CD4-positive, alpha-beta T cell treated with Interleukin-15 for 4 hours (primary cell): ENCODE measurements at regions not wholly inside any gene's neighbourhood (a gene's known extent, or its start where the extent isn't known, plus 50 kb on each side); places are given as distances from the start of the nearest gene placed in this dataset.

Experiments
- DNase-seq: peaks from one replicate; pipeline ENCODE4 v3.0.0-alpha.2; 2020; ENCODE audit warnings: low spot score

DNA sequence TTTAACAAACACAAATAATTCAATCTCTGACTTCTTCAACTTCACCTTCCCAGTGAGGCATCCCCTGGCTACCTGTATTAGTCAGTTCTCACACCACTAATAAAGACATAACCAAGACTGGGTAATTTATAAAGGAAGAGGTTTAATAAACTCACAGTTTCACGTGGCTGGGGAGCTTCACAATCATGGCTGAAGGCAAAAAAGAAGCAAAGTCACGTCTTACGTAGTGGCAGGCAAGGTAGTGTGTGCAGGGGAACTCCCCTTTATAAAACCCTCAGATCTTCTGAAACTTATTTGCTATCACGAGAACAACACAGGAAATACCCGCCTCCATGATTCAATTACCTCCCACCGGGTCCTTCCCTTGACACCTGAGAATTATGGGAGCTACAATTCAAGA lies 478.5 kb downstream of the ADGRL2 start:
- DNase-seq = no peak

DNA sequence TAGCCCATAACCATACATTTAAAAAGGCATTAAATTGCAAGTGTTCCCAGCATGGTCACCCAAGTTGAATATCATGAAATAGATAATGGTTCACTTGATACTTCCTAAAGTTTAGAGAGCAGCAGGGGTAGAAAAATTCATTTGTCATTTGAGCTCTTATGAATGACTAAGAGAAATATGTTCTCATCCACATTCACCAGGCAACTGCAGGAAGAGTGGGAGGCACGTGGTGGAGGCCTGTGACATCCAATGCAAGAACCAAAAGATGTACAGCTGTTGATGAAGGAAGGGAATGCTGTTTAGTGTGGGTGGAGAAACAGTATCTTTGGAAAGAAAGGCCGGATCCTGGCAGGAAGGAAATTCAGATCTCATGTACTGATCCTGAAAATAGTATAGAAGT lies 473.1 kb downstream of the ADGRL2 start:
- DNase-seq = no peak

DNA sequence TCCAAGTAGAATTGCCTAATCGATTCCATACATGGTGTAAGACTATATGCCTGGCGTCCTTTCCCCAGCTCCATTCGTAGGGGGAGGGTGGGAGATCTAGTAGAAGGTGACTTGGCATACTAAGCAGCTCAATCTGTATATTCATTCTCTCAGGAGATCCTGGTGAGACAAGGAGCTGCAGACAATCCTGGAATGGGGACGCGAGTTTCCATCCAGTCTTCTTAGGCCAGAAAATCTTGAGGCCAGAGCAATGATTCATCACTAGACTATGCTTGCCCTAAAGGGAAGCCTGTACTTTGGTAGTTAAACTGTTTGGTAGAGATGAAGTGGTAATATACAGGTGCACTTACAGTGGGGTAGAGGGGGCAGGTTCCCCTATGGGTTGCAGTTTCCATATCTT lies 468.7 kb downstream of the ADGRL2 start:
- DNase-seq = no peak

DNA sequence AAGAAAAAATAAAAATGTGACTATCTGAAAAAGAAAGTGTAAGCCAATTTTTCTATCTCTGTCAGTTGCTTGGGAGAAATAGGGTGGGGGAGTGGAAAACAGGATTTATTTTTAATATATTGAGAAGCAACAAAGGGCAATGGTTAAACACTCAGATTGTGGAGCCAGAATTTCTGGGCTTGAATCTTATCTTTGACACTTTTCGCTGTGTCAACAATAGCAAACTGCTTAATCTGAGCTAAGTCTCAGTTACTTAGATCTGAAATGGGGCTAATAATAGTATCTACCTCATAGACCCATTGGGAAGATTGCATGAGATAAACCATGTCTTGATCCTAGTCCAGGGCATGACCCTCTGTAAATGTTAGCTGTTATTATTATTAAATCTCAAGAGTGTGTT lies 468.1 kb downstream of the ADGRL2 start:
- DNase-seq = no peak

DNA sequence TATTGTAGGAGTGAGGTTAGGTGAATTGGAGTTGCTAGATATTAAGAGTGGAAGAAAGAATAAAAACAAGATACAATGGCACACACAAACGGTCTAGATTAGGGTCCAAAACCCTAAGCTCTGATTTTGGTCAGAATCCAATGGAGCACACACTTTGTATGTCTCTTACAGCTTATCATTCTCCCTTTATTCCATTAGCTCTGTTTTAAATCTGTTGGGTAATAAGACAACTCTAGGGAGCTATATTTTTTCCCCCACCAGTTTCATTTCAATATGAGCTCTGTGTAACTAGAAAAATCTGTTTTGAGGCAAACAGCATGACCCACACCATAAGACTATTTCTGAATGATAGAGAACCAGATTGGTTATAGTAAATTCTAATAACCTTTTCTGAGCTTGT lies 465.6 kb downstream of the ADGRL2 start:
- no peak for DNase-seq

DNA sequence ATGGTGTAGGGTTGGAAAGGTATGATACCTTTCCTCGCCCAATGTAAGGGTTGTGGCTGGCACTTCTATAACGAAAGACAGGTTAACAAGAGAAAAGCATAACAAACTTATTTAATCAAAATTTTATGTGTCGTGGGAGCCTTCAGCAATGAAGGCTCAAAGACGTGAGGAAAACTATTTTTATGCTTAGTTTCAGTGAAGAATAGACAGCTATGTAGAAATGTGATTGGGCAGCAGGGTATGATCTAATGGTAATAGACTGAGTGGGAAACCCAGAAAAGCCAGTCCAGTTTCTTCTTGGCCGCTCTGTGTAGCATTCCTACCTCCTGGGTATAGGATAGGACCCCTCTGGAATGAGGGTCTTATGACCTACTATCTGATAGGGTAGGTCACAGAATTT lies 464.7 kb downstream of the ADGRL2 start:
- DNase-seq = no peak

DNA sequence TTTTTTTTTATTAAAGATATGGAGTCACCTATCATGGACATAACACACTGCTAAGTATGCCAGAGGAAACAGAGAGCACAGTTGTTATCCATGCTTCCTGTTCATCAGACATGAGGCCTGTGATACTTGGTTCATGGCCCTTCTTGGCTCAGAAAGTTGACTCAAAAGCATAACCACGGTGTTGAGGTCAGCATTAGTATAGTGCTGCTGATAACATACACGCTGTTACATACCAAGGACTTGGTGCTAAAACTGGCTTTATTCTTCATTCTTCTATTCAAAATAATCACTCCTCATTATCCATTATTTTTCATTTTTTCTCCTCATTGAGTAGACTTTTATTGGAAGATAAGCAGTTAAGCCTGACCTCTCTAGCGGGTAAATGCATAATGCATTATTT lies 464.1 kb downstream of the ADGRL2 start:
- DNase-seq = no peak

DNA sequence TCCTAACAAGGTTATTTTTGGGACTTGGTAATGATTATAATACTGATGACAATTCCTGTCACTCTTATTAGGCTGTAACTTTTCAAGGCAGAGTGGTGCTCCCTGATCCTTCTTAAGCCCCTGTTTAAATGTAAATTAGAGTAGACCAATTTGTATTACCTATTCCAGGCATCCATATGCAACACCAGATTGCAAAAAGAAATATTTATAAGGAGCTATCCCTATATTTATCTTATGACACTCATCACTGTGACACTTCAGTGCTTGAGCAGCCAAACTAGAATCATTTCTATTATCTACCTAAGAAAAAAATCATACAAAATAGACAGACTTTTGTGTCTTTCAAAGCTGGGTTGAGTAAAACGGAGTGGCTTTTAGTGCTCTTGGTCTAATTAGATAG lies 462.7 kb downstream of the ADGRL2 start:
- no peak for DNase-seq

DNA sequence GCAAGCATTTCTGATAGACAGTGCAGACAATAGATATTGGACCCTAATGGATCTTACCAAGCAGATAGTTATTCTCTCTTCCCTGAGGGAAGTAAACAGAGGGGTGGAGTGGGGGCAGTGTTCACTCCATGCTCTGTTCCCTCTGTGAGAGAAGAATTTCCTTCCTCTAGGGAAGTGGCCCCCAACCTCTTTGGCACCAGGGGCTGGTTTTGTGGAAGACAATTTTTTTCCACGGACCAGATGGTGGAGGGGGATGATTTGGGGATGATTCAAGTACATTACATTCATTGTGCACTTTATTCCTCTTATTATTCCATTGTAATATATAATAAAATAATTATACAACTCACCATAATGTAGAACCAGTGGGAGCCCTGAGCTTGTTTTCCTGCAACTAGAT lies 459.9 kb downstream of the ADGRL2 start:
- DNase-seq = no peak

DNA sequence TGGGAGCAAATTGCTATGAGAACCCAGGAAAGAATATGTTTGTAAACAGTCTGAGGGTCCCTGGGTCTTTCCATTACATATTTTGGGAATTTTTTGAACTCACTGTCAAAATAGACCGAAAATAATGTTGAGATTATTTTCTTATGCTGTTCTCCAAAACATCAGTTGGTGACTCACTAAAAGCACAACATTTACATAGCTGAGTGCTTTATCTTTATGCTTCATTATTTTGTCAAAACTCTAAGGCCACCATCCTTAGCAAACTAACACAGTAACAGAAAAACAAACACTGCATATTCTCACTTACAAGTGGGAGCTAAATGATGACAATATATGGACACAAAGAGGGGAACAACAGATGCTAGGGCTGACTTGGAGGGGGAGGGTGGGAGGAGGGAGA lies 459.3 kb downstream of the ADGRL2 start:
- no peak for DNase-seq

DNA sequence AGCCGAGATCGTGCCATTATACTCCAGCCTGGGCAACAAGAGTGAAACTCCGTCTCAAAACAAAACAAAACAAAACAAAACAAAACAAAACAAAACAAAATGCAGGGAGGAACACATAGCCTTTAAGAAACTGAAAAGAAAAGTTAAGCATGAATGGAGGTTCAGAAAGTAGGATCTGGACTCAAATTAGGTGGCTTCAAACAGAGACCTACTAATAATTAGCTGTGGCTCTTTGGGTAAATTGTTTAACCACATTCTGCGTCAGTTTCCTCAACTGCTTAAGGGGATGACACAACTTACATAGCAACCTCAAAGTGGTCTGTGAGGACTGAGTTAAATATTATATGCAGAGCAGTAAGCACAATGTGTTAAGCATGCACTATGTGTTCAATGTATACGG lies 458.2 kb downstream of the ADGRL2 start:
- no peak for DNase-seq

DNA sequence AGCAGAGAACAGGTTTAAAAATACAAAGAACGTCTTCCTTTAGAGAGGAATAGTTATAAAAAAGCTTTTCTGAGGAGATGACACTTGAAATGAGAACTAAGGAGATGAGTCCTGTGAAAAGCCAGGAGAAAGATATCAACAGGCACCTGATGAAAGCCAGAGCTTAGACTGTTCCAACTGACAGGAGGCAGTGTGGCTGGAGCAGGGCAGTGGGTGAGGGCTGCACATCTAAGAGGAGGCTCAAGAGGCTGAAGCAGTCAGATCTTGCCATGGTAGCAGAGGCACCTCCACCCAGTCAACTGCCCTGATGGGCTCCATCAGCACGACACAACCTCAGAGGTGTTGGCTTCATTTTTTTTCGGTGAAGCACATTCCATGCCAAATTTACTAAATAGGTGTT lies 445.3 kb downstream of the ADGRL2 start:
- DNase-seq = no peak

DNA sequence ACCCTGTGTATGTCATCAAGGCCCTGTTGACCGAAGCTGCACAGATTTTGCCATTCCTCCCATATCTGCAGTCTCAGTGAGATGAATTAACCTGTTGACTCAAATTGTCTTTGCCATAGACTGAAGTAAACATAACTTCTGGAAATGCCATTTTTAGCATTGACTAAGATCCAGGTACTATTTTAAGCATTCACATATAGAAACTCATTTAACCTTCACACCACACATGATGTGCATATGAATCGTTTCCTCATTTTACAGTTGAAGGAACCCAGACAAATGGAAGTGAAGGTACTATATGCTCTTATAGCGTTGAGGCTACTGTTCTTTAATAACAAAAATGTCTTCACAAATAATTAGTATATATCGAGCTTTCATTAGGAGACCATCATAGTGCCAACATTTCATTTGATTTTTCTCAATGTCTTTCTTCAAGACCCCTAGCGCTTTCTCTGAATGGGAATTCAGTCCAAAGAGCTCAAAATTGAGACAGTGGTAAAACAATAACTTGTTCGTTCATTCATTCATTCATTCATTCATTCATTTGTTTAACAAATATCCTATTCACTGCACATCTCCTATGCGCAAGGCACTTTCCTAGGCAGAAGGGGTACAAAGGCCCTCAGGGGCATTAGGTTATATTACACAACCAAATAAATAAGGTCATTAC lies 444.7 kb downstream of the ADGRL2 start:
- no peak for DNase-seq

DNA sequence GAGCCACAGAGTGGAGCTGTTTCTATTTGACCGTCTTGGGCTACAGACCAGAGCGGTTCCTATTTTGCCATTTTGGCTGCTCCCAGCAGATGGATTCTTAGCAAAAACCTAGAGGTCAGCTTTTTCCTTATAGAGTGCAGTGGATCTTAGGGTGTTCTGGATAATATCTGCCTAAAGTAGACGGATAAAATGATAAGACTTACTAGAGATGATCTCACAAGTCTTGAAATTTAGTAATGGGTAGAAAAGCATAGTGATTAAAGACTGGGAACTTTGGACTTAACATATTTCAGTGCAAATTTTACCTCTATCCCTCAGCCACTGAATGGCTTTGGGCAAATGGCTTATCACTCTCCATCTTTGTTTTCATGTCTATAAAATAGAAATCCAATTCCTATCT lies 439.8 kb downstream of the ADGRL2 start:
- no peak for DNase-seq

DNA sequence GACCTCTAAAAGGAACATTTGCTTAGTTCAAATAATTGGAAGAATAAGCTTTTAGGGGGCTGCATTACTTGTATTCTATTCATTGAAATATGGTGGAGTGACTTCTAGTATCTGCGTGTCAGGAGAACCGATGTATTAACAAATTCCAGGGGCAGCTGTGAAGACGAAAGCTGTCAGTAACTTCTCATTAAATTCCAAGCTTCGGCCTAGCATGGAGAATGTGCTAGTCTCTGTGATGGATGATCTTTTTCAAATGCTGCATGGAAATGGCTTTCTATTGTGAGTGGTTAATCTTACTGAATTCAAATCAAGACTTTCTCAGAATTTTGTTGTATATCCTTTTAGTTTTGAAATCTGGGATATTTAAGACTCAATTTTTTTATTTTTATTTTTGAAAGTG lies 429.9 kb downstream of the ADGRL2 start:
- DNase-seq = no peak

DNA sequence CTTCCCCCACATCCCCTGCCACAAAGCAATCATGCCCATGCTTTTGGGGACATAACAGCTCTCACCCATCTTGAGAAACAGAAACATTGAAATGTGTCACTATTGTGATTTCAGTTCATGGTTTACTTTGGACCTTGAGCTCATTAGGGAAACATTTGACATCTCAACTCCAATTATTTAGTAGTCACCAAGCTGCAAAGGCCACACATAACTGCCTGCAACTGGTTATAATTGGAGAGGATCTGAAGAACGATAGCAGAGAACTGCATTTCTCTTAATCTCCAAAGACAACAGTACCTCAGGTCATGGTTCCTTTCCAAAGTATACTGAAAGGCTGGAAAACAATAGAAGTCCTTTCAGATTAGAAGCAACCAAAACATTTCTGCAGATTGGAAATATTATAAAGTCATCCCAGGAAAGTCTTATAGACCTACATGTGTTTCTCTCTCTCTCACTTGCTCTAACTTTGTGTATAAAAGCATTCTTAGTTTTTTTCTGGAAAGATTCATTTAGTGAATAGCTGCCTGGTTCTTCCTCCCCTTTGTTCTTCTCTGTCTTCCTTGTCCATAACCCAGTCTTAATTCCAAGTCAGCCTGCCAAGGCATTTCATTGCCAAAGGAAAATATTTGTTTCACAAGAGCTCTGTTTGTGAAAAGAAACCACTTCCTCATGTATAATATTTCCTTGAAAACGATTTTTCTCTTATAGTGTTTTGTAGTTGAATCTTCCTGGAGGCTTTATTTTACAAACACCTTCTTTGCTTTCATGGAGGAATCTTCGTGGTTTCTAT lies 426.8 kb downstream of the ADGRL2 start:
- DNase-seq = no peak

DNA sequence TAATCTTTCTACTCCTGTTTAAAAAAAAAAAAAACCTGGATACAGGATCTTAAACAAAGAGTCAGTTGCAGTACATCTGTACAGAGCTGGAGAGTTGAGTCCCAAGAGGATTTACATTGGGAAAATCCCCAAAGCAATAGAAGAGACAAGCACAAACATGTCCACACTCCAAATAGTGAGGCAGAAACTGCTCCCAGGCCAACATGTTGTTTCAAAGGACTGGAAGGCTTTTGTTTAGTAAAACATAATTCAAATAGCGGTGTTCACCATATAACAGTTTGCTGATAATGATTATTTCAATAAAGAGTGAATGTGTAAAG lies 425.4 kb downstream of the ADGRL2 start:
- DNase-seq = no peak

DNA sequence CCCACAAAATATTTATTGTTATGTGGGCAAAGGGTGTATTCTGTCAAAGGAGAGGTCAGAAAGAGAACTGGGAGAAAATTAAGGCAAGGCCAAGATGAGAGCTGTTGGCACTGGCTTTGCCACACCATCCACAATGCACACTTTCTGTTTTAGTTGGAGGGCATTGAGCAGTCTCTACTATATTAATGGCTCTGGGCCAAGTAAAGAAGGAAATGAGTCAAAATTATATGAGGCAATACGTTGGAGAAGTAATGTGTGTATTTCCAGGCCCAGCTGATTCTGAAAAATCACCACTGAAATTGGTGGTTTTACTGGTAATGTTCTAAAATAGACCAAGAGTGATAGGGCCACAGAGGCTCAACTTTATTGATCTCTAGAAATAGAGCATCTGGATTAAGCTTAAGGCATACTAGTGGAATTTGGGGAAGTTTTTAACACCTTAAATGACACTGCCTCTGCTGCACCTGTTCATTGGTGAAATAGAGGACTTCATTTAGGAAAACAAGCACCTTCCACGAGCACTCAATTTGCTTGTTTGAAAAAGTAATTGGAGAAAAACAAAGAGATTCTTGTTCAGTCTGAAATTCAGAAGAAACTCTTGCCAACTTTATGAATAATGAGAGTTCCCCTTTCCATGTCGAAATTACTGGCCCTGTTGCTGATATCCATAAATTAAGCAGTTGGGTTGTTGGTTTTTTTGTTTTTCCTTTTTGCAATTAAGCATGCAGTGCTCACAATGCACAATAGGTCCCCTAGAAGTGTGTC lies 424.9 kb downstream of the ADGRL2 start:
- no peak for DNase-seq

DNA sequence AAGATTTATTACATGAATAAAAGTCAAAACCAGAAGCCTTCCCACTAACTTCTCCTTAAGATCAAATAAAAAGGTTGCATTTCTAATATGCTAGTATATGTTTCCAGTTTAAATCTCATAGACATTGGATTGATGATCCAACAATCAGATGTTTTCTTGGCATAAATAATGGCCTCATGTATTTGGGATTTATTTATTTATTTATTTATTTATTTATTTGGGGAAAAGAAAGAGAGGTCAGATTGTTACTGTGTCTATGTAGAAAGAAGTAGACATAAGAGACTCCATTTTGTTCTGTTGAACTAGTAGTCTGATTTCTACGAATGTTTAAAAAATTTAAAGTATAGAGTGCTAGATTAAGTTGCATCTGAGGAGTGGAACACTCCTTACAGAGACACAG lies 422.4 kb downstream of the ADGRL2 start:
- DNase-seq = no peak

DNA sequence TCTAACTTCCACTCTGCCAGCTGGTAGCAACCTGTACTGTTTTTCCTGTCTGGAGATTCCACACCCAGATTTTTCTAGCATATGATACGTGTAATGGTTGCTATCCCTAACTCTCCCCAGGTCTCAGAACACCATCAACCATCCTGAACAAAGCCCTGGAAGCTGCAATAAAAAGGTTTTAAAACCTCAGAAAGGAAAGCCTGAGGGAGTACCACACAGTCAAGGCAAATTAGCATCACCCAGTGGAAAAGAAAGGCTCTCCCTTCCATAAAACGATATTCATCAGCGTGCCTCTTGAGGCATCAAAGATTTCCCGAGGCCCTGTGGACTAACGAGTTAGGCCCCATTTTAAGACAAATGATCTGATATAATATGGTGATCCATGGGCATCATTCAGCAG lies 421.0 kb downstream of the ADGRL2 start:
- no peak for DNase-seq

DNA sequence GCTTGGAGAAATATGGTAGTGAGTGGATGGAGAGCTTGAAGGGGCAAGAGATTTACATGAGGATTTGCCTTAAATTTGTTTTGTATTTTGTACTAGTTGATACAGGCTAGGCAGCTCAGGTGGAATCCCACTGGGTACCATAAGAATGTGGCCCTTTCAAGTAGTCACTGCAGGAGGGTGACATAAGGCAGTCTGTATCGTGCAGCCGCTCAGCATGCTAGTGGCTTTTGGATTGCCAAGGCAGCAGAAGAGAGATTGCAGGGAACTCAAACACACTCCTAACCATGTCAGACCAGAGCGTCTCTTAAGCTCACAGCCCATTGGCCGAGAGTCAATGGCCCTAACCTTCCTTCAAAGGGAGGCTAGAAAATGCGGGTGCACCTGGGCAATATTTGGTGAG lies 420.0 kb downstream of the ADGRL2 start:
- DNase-seq = no peak

DNA sequence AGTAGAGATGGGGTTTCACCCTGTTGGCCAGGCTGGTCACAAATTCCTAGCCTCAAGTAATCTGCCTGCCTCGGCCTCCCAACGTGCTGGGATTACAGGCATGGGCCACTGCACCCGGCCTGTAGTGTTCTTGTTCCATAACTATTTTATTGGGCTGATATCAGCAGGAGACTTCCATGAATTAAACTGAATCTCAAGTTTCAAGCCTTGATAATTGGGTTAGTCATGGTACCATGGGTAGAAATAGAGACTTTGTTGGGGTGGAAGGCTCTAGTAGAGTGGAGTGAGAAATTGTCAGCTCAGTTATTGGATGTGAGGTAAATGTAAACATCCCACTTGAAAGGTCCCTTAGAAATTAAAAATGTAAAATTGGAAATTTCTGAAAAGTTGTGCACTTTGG lies 419.1 kb downstream of the ADGRL2 start:
- no peak for DNase-seq

DNA sequence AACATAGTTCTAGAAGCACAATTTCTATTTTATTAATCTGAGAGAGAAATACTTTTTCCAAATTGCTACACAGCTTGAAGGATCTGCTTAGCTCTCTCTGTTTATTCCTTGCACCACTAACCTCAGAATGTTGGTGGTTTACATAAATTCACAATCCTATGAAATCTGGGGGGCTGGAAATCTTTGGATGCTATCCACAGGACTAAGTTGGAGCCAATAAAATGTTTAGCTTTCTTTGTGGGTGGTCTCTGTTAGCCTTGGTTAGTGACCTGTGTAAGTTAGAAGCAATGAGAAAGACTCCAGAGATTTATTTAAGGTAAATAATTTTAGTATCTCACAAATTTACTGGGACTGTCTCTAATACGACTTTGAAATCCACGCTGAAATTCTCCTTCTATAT lies 418.1 kb downstream of the ADGRL2 start:
- no peak for DNase-seq

DNA sequence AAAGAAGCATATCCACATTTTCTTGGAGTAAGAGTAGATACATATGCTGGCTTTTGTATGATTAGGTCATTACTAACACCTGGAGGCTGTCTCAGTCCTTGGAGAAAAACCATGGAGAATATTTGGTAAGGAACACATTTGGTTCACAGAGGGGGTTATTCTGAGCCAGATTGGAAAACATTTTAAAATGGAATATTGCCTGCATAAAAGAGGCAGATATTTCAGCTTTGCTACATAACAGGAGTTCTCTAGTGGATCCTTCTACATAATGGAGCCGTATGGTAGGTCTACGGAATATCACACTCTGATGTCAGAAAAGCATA lies 415.1 kb downstream of the ADGRL2 start:
- no peak for DNase-seq
